PFSK-1 (cell line): ENCODE measurements at regions not wholly inside any gene's neighbourhood (a gene's known extent, or its start where the extent isn't known, plus 50 kb on each side); places are given as distances from the start of the nearest gene placed in this dataset.

Source experiments
- POLR2AphosphoS5 ChIP-seq: IDR thresholded peaks from 2 replicates; pipeline ENCODE4 v1.6.1; 2012; ENCODE audit warnings: low read depth, mild to moderate bottlenecking, control low read depth, low read length, moderate library complexity
- SIN3A ChIP-seq: IDR thresholded peaks from 2 replicates; pipeline ENCODE4 v1.6.1; 2012; ENCODE audit warnings: mild to moderate bottlenecking, low read length, moderate library complexity, borderline replicate concordance; ENCODE audit not compliant: insufficient read depth
- TAF1 ChIP-seq: IDR thresholded peaks from 2 replicates; pipeline ENCODE4 v1.6.1; 2012; ENCODE audit warnings: low read length, control low read depth, borderline replicate concordance; ENCODE audit not compliant: insufficient read depth
- TF ChIP-seq, protein P1 (sequence below), 2 experiments: IDR thresholded peaks; 2 replicates each; pipeline versions ENCODE4 v1.6.1 to v1.8.0; 2011 to 2012; ENCODE audit warnings: low read depth in 2 of 2, low read length in 2 of 2, control low read depth in 1 of 2, inconsistent platforms in 1 of 2, mild to moderate bottlenecking in 1 of 2, moderate library complexity in 1 of 2; ENCODE audit not compliant: insufficient read depth in 1 of 2

- TF ChIP-seq TAF1 = no peak
- TF ChIP-seq, protein P1, sequence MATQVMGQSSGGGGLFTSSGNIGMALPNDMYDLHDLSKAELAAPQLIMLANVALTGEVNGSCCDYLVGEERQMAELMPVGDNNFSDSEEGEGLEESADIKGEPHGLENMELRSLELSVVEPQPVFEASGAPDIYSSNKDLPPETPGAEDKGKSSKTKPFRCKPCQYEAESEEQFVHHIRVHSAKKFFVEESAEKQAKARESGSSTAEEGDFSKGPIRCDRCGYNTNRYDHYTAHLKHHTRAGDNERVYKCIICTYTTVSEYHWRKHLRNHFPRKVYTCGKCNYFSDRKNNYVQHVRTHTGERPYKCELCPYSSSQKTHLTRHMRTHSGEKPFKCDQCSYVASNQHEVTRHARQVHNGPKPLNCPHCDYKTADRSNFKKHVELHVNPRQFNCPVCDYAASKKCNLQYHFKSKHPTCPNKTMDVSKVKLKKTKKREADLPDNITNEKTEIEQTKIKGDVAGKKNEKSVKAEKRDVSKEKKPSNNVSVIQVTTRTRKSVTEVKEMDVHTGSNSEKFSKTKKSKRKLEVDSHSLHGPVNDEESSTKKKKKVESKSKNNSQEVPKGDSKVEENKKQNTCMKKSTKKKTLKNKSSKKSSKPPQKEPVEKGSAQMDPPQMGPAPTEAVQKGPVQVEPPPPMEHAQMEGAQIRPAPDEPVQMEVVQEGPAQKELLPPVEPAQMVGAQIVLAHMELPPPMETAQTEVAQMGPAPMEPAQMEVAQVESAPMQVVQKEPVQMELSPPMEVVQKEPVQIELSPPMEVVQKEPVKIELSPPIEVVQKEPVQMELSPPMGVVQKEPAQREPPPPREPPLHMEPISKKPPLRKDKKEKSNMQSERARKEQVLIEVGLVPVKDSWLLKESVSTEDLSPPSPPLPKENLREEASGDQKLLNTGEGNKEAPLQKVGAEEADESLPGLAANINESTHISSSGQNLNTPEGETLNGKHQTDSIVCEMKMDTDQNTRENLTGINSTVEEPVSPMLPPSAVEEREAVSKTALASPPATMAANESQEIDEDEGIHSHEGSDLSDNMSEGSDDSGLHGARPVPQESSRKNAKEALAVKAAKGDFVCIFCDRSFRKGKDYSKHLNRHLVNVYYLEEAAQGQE (IDR thresholded peaks at IDR 0.05; ENCODE audit: insufficient read depth in 1 of 2, low read depth in 2 of 2, low read length in 2 of 2) = no peak
- TF ChIP-seq POLR2AphosphoS5 = no peak
- no peak for TF ChIP-seq SIN3A
These were observed 102.8 kb downstream of the NAV1 start for GRCh38 chr1:201641524-201642253.
